ENCODE measurements at regions not wholly inside any gene's neighbourhood (a gene's known extent, or its start where the extent isn't known, plus 50 kb on each side); places are given as distances from the start of the nearest gene placed in this dataset.
"Not testable (repeated sequence)": the region's sequence is repeated elsewhere in the genome, so short reads cannot be mapped to it uniquely, and the experiment has no call there.

DNA sequence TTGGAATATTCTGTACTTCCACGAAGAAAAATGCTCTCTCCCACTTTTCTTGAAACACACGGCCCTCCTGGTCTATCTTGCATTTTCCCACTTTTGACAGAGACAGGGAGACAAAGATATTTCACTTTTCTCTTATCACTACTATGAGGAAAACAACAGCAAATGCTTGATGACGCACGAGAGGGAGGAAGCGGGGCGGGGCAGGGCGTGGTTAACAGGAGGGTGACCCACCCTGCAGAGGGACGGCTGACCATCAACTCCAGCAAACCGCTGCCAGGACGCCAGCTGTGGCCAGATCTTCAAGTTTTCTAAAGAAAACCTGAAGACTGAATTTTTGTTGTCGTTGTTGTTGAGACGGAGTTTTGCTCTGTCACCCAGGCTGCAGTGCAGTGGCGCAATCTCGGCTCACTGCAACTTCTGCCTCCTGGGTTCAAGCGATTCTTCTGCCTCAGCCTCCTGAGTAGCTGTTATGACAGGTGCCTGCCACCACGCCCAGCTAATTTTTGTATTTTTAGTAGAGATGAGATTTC is 63.8 kb downstream of the NSUN5 start:
- CTCF ChIA-PET, POLR2A ChIA-PET: not testable (repeated sequence)

DNA sequence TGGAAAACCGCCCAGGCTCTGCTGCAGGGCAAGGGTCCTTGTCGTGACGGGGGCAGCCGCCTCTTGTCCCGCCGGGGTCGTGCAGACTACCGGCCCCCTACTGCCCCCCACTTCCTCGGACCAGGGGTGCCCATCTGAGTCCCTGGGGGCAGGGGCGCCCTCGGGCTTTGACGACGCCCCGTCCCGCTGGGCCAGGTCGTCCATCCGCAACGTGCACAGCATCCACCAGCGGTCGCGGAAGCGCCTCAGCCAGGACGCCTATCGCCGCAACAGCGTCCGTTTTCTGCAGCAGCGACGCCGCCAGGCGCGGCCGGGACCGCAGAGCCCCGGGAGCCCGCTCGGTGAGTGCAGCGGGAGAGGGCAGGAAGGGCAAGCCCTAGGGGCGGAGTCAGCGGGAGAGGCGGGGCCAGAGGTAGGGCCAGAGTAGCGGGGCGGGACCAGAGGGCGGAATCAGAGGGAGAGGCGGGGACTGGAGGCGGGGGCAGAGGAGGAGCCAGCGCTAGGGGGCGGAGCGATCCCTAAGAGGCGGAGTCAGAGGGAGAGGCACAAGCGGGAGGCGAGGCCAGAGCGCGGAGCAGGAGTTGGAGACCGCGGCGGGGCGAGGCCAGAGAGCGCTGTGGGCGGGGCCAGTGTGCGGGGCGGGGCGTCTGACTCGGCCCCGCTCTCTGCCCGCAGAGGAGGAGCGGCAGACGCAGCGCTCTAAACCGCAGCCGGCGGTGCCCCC is 73.5 kb downstream of the NSUN5 start:
- CTCF ChIA-PET, POLR2A ChIA-PET: not testable (repeated sequence)

DNA sequence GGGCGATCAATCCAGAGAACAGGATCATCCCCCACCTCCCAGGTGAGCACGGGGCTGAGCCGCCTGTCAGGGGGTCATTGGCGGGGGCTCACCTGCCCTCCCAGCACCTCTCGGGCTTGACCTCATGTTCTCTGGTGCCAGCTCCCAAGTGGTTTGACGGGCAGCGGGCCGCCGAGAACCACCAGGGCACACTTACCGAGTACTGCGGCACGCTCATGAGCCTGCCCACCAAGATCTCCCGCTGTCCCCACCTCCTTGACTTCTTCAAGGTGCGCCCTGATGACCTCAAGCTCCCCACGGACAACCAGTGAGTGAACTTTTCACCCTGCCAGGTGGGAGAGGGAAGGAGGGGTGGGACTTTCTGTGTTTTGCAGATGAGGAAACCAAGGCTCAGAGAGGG is 82.9 kb downstream of the NSUN5 start:
- POLR2A ChIA-PET, CTCF ChIA-PET: not testable (repeated sequence)

DNA sequence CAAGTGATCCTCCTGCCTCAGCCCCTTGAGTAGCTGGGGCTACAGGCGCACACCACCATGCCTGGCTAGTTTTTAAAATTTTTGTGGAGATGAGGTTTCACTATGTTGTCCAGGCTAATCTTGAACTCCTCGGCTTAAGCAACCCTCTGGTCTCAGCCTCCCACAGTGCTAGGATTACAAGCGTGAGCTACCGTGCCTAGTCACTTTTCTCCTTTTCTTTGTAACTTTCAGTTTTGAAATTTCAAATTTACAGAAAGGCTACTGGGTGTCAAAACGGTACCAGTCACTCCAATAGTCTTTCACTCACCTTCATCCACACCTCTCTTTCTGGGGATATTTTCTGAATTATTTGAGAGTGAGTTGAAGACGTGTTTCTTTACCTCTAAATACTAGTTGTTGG is 86.9 kb downstream of the NSUN5 start:
- CTCF ChIA-PET, POLR2A ChIA-PET: not testable (repeated sequence)

DNA sequence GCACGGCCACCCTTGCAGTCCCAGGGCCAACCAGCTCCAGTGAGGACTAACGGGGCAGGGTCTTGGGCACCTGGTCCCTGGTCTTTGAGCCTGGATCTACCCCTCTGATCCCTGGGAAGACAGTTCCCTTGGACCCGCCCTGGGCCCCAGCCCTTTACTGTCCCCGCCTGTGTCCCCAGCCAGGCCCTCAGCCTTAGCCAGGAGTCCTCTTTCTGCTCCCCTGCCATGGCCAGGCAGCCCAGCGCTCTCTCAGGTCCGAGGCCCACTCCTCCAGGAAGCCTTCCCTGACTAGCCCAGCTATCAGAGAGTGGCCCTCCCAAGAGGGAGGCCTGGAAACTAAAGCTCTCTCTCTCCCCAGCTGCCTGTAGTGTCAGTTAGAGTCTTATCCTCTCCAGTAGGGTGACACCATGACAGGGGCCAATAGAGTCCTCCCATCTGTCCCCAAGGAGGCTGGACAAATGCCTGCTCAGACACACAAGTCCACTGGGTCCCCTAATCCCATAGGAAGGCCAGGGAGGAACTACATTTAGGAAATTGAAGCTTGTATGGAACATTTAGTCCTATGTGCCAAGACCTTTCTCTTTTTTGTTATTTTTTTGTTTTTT is 87.8 kb downstream of the NSUN5 start:
- CTCF ChIA-PET, POLR2A ChIA-PET: not testable (repeated sequence)

DNA sequence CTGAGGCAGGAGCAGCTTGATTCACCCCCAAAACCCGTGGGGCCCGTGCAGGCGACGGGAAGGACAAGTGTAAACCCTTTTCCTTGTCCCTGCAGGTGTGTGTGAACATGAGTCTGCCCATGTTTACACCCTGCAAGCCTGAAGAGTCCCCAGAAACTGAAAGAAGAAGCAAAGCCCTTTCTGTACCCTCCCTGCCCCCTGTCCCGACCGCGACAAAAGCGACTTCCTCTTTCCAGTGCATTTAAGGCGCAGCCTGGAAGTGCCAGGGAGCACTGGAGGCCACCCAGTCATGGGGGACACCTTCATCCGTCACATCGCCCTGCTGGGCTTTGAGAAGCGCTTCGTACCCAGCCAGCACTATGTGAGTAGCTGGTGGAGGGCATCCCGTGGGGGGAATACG is 88.3 kb downstream of the NSUN5 start:
- POLR2A ChIA-PET, CTCF ChIA-PET: not testable (repeated sequence)

DNA sequence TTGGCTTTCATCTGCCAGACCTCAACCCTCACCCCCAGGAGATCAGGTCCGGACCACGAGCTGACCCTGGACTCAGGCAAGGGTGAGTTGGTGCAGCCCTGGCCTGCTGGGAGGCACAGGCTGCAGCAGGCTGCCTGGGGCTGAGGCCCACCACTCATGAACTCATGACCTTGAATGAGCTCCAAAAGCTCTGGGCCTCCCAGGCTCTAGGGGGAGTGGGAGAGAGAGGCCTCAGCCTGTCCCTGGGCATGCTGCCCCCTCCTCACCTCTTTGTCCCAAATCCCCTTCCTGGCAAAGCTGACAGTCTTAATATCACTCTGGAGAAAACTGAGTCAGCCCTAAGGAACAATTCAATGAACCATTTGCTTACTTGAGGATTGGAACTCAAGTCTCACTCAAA is 89.8 kb downstream of the NSUN5 start:
- POLR2A ChIA-PET, CTCF ChIA-PET: not testable (repeated sequence)

DNA sequence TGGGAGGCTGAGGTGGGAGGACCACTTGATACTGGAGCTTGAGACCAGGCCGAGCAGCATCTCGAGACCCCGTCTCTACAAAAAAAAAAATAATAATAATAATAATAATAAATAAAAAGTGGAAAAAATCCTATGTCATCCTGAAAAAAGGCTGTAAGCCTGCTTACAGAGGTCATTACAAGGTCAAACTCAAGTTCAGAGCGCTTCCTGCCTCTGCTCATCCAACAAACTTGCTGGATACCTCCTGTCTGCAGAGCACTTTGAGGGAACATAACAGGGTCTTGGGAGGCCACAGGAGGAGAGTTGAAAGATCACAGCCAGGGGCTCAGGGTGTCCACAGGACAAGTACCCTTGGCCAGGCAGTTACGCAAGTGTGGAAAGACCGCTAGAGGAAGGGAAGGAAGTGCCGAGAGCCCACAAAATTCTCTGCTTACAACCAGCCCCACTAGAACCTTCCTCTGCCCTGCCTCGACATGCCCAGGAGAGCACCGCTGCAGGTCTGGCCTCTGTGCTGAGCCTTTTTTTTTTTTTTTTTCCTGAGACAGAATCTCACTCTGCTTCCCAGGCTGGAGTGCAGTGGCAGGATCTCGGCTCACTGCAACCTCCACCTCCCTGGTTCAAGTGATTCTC is 92.5 kb downstream of the NSUN5 start:
- POLR2A ChIA-PET, CTCF ChIA-PET: not testable (repeated sequence)

DNA sequence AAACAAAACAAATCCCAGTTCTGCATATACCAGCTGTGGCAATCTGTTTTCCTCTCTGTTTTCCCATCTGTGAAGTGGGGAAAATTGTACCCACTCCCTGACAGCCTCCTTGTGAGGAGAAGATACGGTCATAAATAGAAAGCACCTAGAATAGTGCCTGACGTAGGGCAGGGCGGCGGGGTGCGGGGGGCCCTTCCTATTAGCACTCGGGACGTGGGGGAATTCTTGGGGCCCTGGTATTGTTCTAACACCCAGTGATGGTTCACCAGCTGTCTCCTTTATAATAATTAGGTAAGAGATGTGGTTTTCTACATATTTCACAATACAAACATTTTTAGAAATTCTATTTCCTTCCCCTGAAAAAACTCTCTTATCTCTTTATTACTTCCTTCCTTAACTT is 93.4 kb downstream of the NSUN5 start:
- POLR2A ChIA-PET, CTCF ChIA-PET: not testable (repeated sequence)

DNA sequence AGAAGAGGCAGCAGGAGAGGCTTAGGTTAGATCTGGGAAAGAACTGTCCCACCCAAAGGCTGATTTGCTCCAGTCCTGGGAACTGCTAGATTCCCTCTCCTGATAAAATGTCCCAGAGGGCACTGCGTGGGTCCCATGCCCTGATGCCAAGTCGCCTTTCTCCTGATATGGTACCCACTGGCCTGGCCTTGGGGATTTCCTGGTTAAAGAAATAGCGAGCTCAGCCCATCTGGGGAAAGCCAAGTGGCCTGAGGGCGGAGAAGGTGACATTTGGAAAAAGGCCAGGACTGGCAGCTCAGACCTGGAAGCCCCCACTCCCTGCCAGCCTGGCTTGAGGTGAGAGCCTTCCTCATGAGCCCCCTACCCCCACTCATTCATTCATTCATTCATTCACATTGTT is 94.2 kb downstream of the NSUN5 start:
- CTCF ChIA-PET, POLR2A ChIA-PET: not testable (repeated sequence)

DNA sequence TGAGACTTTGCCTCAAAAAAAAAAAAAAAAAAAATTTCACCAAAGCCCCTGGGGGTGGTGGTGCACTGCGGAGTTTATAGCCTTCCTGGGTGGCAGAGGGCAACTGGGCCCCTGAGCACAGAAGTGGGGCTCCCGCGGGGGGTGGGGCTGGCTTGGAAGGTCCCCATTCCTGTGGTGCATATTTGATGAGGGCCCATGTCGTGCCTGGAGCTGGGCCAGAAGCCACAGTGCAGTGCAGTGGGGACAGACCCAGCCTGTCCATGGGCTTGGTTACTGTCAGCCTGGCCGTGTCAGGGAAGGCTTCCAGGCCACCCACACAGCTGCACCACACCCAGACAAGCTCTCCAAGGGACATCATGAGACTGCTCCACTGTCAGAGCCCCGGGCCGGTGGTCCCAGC is 95.5 kb downstream of the NSUN5 start:
- POLR2A ChIA-PET, CTCF ChIA-PET: not testable (repeated sequence)

DNA sequence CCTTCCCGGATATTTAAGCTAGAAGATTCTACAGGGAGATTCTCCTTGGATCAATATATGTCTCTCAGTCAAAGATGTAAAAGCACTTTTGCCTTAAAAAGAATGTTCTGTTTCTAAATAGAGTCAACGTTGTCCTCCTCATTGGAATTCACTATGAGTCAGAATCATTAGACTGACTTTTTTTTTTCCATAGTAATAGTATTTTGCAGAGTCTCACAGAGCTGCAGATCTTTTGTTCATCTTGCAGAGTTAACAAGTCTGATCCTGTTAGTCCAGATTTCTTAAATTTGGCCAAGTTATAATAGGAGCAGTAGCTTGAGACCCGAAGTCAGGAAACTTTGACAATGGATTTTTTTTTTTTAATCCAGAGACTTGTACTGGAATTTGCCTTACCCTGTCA is 103.0 kb downstream of the NSUN5 start:
- CTCF ChIA-PET, POLR2A ChIA-PET: not testable (repeated sequence)

DNA sequence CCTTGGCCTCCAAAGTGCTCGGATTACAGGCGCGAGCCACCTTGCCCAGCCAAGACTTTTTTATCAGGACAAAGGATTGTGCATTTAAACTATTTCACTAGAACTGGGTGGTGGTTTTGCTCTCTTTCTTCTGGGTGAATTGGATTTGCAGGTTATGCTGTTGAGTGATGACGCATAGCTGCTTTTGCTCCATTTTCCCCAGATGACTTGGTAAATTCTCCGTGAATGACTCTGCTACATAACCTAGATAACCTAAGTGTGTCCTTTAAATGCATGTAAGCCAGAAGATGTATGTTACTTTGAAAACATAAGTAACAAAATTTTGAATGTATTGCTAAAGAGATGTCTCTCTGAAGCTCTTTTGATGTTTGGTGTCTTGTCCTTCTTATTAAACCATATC is 103.7 kb downstream of the NSUN5 start:
- POLR2A ChIA-PET, CTCF ChIA-PET: not testable (repeated sequence)

DNA sequence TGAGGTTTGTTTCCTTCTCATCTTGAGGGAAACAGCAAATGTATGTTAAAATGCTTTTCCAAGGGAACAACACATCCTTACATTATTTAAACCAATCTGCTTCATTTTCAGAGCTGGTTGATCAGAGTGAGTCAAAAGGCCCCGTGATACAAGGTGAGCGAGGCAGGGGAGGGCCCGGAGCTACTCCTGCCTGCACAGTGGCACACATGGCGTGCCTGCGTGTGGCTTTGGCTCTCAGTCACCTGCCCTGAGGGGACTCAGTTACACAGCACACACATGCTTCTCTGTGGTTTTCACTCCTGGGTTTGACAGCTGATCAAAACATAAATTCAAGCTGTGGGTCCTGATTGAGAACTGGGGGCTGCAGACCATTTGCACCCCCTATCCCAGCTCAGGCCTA is 105.3 kb downstream of the NSUN5 start:
- POLR2A ChIA-PET, CTCF ChIA-PET: not testable (repeated sequence)

DNA sequence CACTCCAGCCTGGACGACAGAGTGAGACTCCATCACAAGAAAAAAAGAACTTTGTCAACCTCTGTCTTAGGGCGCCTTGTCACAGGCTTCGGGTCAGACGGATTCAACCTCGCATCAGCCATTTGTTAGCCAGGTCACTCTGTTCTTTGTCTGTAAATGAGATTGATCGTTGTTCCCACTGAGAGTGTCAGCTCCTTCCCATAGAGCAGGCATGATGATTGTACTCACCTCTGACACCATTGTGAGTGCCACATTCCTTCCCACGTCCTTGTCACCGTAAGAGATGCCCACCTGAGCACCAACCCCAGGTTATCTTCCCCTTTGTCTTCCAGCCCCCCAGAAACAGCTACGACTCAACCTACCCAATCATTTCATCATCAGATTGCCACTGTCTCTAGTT is 107.4 kb downstream of the NSUN5 start:
- POLR2A ChIA-PET, CTCF ChIA-PET: not testable (repeated sequence)

DNA sequence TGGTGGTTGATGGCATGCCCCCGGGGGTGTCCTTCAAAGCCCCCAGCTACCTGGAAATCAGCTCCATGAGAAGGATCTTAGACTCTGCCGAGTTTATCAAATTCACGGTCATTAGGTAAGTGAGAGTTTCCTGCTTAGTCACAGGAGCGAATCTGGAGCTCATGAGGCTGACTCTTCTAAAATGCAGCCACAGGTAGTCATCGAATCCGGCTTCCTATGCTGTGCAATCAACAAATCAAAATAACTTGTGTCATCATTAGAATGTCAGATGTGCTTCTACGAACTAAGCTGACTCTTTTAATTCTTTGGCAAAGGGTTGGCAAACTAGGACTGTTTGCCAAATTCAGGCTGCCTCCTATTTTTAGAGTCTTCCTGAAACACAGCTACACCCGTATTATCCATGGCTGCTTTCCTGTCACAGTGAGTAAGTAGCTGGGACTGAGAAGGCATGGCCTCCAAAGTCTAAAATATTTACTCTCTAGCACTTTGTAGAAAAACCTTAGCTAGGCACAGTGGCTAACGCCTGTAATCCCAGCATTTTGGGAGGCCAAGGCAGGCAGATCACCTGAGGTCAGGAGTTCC is 108.0 kb downstream of the NSUN5 start:
- CTCF ChIA-PET, POLR2A ChIA-PET: not testable (repeated sequence)

DNA sequence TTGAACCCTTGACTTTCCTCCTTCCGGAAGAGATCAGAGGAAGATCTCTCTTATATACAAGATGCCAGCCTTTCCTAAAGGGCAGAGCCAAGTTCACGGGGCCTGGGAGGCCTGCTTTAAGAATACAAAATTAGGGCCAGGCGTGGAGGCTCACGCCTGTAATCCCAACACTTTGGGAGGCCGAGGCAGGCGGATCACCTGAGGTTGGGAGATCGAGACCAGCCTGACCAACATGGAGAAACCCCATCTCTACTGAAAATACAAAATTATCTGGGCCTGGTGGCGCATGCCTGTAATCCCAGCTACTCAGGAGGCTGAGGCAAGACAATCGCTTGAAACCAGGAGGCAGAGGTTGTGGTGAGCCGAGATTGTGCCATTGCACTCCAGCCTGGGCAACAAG is 108.2 kb upstream of the SPDYE9 start:
- POLR2A ChIA-PET, CTCF ChIA-PET: not testable (repeated sequence)

DNA sequence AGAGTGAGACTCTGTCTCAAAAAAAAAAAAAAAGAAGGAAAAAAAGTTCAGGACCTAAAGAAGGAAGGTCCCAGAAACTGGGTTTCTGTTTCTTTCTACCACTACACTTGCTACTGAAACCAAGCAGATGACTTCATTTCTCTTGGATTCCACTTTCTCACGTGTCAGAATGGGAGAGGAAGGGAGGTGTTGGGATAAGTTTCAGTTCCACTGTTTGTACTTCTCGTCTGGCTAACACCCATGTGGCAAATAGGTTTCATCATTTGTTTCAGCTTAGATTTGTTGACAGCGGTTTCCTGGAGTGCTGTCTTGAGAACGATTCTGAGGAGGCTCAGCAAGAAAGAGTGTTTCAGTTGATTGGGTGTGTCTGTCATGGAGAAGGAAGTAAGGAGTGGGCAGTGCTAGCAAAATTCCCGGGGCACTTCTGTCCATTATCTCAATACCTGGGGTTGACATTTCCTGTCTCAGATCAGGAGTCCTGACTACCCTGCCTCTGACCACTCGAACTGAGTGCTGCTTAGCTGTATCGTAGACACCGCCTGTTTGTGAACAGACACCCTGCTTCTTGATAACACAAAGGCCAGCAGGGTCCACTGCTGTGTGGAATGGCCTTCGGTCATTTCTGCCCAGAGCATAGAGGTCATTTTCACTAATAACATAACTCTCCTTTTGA is 104.8 kb upstream of the SPDYE9 start:
- POLR2A ChIA-PET, CTCF ChIA-PET: not testable (repeated sequence)

DNA sequence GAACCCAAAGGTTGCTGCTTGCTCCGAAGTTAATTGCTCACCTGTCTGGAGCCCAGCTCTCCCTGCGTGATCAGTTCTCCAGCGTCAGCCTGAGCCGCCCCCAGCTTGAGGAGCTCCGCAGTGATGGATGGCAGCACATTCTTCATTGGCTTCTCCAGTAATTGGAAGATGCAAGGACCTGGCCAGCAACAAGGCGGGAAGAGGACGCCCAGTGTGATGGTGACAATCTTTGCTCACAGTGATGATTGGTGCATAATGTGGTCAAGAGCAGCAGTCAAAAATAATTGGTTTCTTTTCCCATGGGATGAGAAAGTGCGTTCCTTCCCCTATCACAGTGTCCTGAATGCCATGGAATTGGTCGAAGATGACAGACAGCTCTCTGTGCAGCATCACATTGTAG is 102.4 kb upstream of the SPDYE9 start:
- CTCF ChIA-PET, POLR2A ChIA-PET: not testable (repeated sequence)

DNA sequence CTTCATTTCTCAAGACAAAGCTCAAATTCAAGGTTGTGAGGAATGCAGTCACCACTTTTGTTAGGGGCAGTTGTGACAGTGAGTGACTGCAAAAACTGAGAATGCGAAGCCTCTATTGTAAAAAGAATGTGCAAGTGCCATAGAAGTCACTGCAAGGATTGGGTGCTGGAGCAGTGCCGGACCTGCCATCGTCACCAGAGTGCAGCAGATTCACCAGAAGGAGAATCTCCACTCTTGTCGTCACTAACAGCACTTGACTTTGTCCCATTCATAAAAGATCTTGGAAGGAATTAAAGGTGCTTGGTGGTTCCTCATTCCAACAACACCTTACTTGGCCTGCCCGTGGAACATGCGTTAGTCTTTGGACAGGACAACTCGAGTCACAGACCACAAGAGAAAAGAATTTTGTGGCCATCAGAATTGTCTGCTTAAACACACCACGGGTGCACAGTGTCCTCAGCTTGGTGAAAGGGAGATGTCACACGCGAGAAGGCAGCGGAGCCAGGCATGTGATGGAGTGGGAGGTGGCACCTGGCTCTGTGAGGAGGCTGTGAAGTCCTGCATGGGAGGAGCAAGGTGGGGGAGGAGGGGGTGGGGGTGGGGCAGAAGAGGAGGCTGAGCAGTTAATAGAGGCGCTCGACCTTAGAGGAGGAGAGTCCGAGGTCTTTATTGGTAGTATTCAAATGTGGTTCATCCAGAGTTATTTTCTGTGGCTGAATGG is 100.9 kb upstream of the SPDYE9 start:
- POLR2A ChIA-PET, CTCF ChIA-PET: not testable (repeated sequence)

Measured in activated CD8-positive, alpha-beta memory T cell treated with anti-CD3 and anti-CD28 coated beads for 36 hours (primary cell).